ENCODE measurements at regions not wholly inside any gene's neighbourhood (a gene's known extent, or its start where the extent isn't known, plus 50 kb on each side); places are given as distances from the start of the nearest gene placed in this dataset.

GRCh38 chr17:71667661-71668060 is 453.2 kb upstream of the SOX9 start:
- ATAC-seq: no peak
- Histone ChIP-seq H3K36me3 (no peaks in the 10 kb centered on the region), H3K27ac (no peak overlapping the region), H3K4me1 (no peaks in the 10 kb centered on the region), H3K27me3 (no peaks in the 10 kb centered on the region), H3K4me3 (no peak overlapping the region), H3K9me3 (peaks cover 0 to 27% (median 10%) of the 10 kb centered on the region in 11 donors)
- no peak for DNase-seq
- TF ChIP-seq CTCF (IDR thresholded peaks at IDR 0.05): no peak
- 77 to 91% methylated on average over 1 of the region's 1 CpG for WGBS, 2 donors
- intact Hi-C loops (cut with DNase I): no loop called here

GRCh38 chr17:71668807-71669206 is 452.0 kb upstream of the SOX9 start:
- WGBS, 2 donors: 54 to 59% methylated on average over 2 of the region's 2 CpGs
- no peaks in the 10 kb centered on the region for H3K36me3 ChIP-seq
- ATAC-seq (no peak), DNase-seq (no peak)
- no peaks in the 10 kb centered on the region for H3K27me3 ChIP-seq
- H3K9me3 ChIP-seq: peaks cover 0 to 29% (median 10%) of the 10 kb centered on the region in 11 donors
- H3K27ac ChIP-seq: no peak overlapping the region
- H3K4me3 ChIP-seq: no peak overlapping the region
- H3K4me1 ChIP-seq: no peaks in the 10 kb centered on the region
- no peak for TF ChIP-seq CTCF (IDR thresholded peaks at IDR 0.05)
- intact Hi-C loops (cut with DNase I): no loop called here

GRCh38 chr17:71677439-71677838 is 443.4 kb upstream of the SOX9 start:
- H3K36me3 ChIP-seq: no peaks in the 10 kb centered on the region
- H3K4me3 ChIP-seq: no peak overlapping the region
- H3K27ac ChIP-seq: no peak overlapping the region
- no peak for ATAC-seq
- H3K9me3 ChIP-seq: peaks cover 0 to 4% (median 0%) of the 10 kb centered on the region in 11 donors
- H3K4me1 ChIP-seq: no peaks in the 10 kb centered on the region
- no peaks in the 10 kb centered on the region for H3K27me3 ChIP-seq
- TF ChIP-seq CTCF (IDR thresholded peaks at IDR 0.05): no peak
- DNase-seq: no peak
- intact Hi-C loops (cut with DNase I): no loop called here
- 65 to 76% methylated on average over 4 of the region's 4 CpGs for WGBS, 2 donors

- H3K4me1 ChIP-seq: no peaks in the 10 kb centered on the region
- no peaks in the 10 kb centered on the region for H3K9me3 ChIP-seq
- no peak for TF ChIP-seq CTCF (IDR thresholded peaks at IDR 0.05)
- intact Hi-C loops (cut with DNase I): no loop called here
- no peak for DNase-seq
- 63 to 65% methylated on average over 2 of the region's 2 CpGs for WGBS, 2 donors
- H3K27ac ChIP-seq: no peak overlapping the region
- no peak for ATAC-seq
- no peaks in the 10 kb centered on the region for H3K27me3 ChIP-seq
- H3K4me3 ChIP-seq: no peak overlapping the region
- no peaks in the 10 kb centered on the region for H3K36me3 ChIP-seq
Measured at GRCh38 chr17:71679832-71680231, 441.0 kb upstream of the SOX9 start.
